GM04504 (cell line): ENCODE measurements at regions not wholly inside any gene's neighbourhood (a gene's known extent, or its start where the extent isn't known, plus 50 kb on each side); places are given as distances from the start of the nearest gene placed in this dataset.
A peak's percentile ranks its signal among the peaks of the same experiment; 100 is the strongest.
"Not testable (repeated sequence)": the region's sequence is repeated elsewhere in the genome, so short reads cannot be mapped to it uniquely, and the experiment has no call there.

Source experiments
- DNase-seq: peaks from one replicate; pipeline ENCODE4 v3.0.0-alpha.2; 2012; ENCODE audit warnings: low read depth

- not testable (repeated sequence) for DNase-seq
These were observed 100.5 kb upstream of the PZP start for GRCh38 chr12:9308745-9309144.

- DNase-seq, result not testable (repeated sequence)
These were observed 100.0 kb upstream of the PZP start for GRCh38 chr12:9308163-9308562.

- not testable (repeated sequence) for DNase-seq
These were observed 99.1 kb upstream of the PZP start for GRCh38 chr12:9307255-9307654.

GRCh38 chr12:9306004-9306403 lies 97.8 kb upstream of the PZP start:
- DNase-seq, result not testable (repeated sequence)

- not testable (repeated sequence) for DNase-seq
These were observed 96.3 kb upstream of the PZP start for GRCh38 chr12:9304540-9304939.

GRCh38 chr12:9295872-9296271 lies 87.7 kb upstream of the PZP start:
- DNase-seq, result not testable (repeated sequence)

- not testable (repeated sequence) for DNase-seq
These were observed 86.0 kb upstream of the PZP start for GRCh38 chr12:9294072-9294620.

GRCh38 chr12:9293391-9293790 lies 85.2 kb upstream of the PZP start:
- not testable (repeated sequence) for DNase-seq

- not testable (repeated sequence) for DNase-seq
These were observed 81.8 kb upstream of the PZP start for GRCh38 chr12:9289984-9290383.

GRCh38 chr12:9284724-9285123 lies 76.5 kb upstream of the PZP start:
- DNase-seq, result not testable (repeated sequence)

GRCh38 chr12:9284197-9284596 lies 76.0 kb upstream of the PZP start:
- not testable (repeated sequence) for DNase-seq

GRCh38 chr12:9283346-9284095 lies 75.3 kb upstream of the PZP start:
- peak; percentile 51 for DNase-seq

GRCh38 chr12:9276990-9277389 lies 68.8 kb upstream of the PZP start:
- DNase-seq, result no peak

GRCh38 chr12:9273276-9273675 lies 65.1 kb upstream of the PZP start:
- DNase-seq, result no peak

- DNase-seq, result no peak
These were observed 63.7 kb upstream of the PZP start for GRCh38 chr12:9271875-9272274.

- DNase-seq, result no peak
These were observed 56.4 kb upstream of the PZP start for GRCh38 chr12:9264546-9264945.

- DNase-seq, result no peak
These were observed 52.7 kb upstream of the PZP start for GRCh38 chr12:9260931-9261330.

- DNase-seq, result no peak
These were observed 50.5 kb upstream of the PZP start for GRCh38 chr12:9258676-9259075.
